Naive thymus-derived CD8-positive, alpha-beta T cell (primary cell): ENCODE measurements at regions not wholly inside any gene's neighbourhood (a gene's known extent, or its start where the extent isn't known, plus 50 kb on each side); places are given as distances from the start of the nearest gene placed in this dataset.
"Not testable (repeated sequence)": the region's sequence is repeated elsewhere in the genome, so short reads cannot be mapped to it uniquely, and the experiment has no call there.

Source experiments
- ATAC-seq, 2 donors: fragments of 150-1000 bp; cut with Tn5 transposase in 1 of 2; sonication (Bioruptor Pico), chemical (Tn5 transposase) in 1 of 2; 1 replicate in 1 of 2; 2 replicates in 1 of 2; pipeline ENCODE4 v1.10.0; 2021; ENCODE audit warnings: mild to moderate bottlenecking in 2 of 2, moderate library complexity in 2 of 2
- POLR2A ChIA-PET: fragments of 350-600 bp; sonication (Branson Sonifier 250); formaldehyde crosslinking; loops from one replicate; lab custom pipeline; 2021; ENCODE audit warnings: antibody characterized with exemption; lab: Charles Lee
- DNase-seq, 10 donors: peaks; one replicate each; pipeline versions ENCODE4 v3.0.0 to v3.0.0-alpha.2; 2020 to 2022
- H3K27ac Mint-ChIP-seq, 10 donors: one replicate each; pipeline ENCODE4 v1.8.0; 2020 to 2022; ENCODE audit warnings: mild to moderate bottlenecking in 10 of 10, mixed read lengths in 10 of 10, moderate library complexity in 4 of 10, inconsistent platforms in 1 of 10
- H3K27me3 Mint-ChIP-seq, 5 donors: one replicate each; pipeline ENCODE4 v1.8.0; 2021 to 2022; ENCODE audit warnings: mixed read lengths in 5 of 5
- H3K36me3 Mint-ChIP-seq, 3 donors: one replicate each; pipeline ENCODE4 v1.8.0; 2020 to 2022; ENCODE audit warnings: mixed read lengths in 3 of 3, mild to moderate bottlenecking in 2 of 3, inconsistent platforms in 1 of 3
- H3K4me1 Mint-ChIP-seq, 4 donors: one replicate each; pipeline ENCODE4 v1.8.0; 2021 to 2022; ENCODE audit warnings: mixed read lengths in 4 of 4
- H3K4me3 Mint-ChIP-seq, 10 donors: one replicate each; pipeline ENCODE4 v1.8.0; 2020 to 2022; ENCODE audit warnings: mild to moderate bottlenecking in 10 of 10, mixed read lengths in 10 of 10, moderate library complexity in 6 of 10, inconsistent platforms in 1 of 10
- H3K9me3 Mint-ChIP-seq, 9 donors: one replicate each; pipeline ENCODE4 v1.8.0; 2020 to 2022; ENCODE audit warnings: mixed read lengths in 9 of 9, mild to moderate bottlenecking in 3 of 9, inconsistent platforms in 1 of 9, moderate library complexity in 1 of 9

DNA sequence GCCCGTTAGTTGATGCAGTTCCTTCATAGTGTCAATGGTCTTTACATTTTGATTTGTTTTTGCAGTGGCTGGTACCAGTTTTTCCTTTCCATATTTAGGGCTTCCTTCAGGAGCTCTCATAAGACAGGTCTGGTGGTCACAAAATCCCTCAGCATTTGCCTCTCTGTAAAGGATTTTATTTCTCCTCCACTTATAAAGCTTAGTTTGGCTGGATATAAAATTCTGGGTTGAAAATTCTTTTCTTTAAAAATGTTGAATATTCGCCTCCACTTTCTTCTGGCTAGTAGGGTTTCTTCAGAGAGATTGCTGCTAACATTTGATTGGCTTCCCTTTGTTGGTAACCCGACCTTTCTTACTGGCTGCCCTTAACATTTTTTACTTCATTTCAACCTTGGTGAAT is 260.9 kb downstream of the FOXG1 start:
- H3K27ac Mint-ChIP-seq, H3K4me1 Mint-ChIP-seq, DNase-seq, POLR2A ChIA-PET, H3K27me3 Mint-ChIP-seq, H3K4me3 Mint-ChIP-seq, ATAC-seq: not testable (repeated sequence)
- H3K9me3 Mint-ChIP-seq: peaks cover 7 to 49% (median 19%) of the 10 kb centered on the region in 9 donors
- peaks cover 0 to 24% (median 0%) of the 10 kb centered on the region in 3 donors for H3K36me3 Mint-ChIP-seq

DNA sequence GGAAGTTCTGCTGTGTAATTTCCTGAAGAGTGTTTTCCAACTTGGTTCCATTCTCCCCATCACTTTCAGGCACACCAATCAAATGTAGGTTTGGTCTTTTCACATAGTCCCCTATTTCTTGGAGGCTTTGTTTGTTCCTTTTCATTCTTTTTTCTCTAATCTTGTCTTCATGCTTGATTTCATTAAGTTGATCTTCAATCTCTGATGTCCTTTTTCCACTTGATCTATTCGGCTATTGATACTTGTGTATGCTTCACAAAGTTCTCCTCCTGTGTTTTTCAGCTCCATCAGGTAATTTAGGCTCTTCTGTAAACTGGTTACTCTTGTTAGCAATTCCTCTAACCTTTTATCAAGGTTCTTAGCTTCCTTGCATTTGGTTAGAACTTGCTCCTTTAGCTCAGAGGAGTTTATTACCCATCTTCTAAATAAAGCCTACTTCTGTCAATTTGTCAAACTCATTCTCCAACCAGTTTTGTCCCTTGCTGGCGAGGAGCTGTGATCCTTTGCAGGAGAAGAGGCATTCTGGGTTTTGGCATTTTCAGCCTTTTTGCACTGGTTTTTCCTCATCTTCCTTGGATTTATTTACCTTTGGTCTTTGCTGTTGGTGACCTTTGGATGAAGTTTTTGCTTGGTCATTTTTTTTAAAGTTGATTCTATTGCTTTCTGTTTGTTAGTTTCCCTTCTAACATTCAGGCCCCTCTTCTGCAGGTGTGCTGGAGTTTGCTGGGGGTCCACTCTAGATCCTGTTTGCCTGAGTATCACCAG is 261.5 kb downstream of the FOXG1 start:
- Mint-ChIP-seq H3K9me3 (peaks cover 7 to 49% (median 19%) of the 10 kb centered on the region in 9 donors), H3K36me3 (peaks cover 0 to 24% (median 0%) of the 10 kb centered on the region in 3 donors)
- H3K4me1 Mint-ChIP-seq, H3K4me3 Mint-ChIP-seq, POLR2A ChIA-PET, DNase-seq, ATAC-seq, H3K27me3 Mint-ChIP-seq, H3K27ac Mint-ChIP-seq: not testable (repeated sequence)

DNA sequence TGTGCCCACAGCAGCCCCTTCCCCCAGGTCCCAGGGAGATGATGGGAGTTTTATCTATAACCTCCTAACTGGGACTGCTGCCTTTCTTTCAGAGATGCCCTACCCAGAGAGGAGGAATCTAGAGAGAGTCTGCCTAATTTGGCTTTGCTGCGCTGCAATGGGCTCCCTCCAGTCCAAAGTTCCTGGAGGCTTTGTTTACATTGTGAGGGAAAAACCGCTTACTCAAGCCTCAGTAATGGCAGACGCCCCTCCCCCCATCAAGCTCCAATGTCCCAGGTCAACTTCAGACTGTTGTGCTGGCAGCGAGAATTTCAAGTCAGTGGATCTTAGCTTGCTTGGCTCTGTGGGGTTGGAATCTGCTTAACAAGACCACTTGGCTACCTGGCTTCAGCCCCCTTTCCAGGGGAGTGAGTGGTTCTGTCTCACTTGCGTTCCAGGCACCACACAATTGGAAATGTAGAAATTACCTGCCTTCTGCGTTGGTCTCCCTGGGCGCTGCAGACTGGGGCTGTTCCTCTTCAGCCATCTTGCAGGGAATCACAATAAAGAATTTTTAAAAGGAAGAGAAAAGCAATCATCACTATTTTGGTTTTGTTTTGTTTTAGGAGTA is 262.5 kb downstream of the FOXG1 start:
- Mint-ChIP-seq H3K4me3 (no peak overlapping the region), H3K27ac (no peak overlapping the region), H3K9me3 (peaks cover 7 to 46% (median 17%) of the 10 kb centered on the region in 9 donors), H3K36me3 (peaks cover 0 to 24% (median 0%) of the 10 kb centered on the region in 3 donors), H3K27me3 (no peaks in the 10 kb centered on the region), H3K4me1 (no peaks in the 10 kb centered on the region)
- DNase-seq (no peak), ATAC-seq (no peak)
- POLR2A ChIA-PET: no interaction called here

DNA sequence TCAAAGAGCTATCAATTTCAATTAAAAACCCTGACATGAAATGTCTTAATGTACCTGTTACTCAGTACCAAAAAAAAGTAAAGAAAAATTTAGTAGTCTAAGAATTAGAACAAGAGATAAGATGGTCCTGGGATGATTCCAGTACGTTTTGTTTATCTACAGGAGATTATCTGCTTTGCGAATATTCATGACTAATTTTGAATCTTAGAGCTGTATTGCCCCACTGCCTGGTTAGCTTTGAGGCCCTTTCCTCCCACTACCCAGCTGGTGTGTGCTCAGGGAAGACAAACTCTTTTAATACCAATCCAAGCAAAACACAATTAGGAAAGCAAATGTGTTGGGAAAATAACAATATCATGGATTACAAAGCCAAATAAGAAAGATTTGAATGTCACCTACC is 263.5 kb downstream of the FOXG1 start:
- no peaks in the 10 kb centered on the region for H3K27me3 Mint-ChIP-seq
- POLR2A ChIA-PET: no interaction called here
- DNase-seq (no peak), ATAC-seq (no peak)
- no peak overlapping the region for H3K27ac Mint-ChIP-seq
- no peak overlapping the region for H3K4me3 Mint-ChIP-seq
- H3K36me3 Mint-ChIP-seq: peaks cover 0 to 24% (median 0%) of the 10 kb centered on the region in 3 donors
- no peaks in the 10 kb centered on the region for H3K4me1 Mint-ChIP-seq
- H3K9me3 Mint-ChIP-seq: peaks cover 7 to 38% (median 14%) of the 10 kb centered on the region in 9 donors

DNA sequence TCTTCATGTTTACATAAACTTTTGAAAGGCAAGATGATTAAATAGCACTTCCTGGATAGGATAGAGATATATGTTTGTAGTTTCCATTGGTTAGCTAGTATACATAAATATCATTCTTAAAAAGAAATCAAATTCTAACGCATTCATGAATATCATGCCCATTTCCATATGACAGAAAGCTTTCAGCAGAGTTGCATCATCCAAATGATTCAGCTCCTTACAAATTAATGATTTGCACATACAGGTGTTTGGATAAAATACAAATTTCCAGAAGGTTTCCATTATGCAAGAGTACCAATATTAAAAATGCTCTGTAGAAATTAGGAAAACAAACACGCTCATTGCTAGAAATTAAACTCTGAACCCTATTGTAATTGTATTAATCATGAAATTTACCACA is 264.4 kb downstream of the FOXG1 start:
- Mint-ChIP-seq H3K36me3 (peaks cover 0 to 23% (median 0%) of the 10 kb centered on the region in 3 donors), H3K27ac (no peak overlapping the region), H3K9me3 (peaks cover 6 to 29% (median 15%) of the 10 kb centered on the region in 9 donors), H3K27me3 (no peaks in the 10 kb centered on the region), H3K4me3 (no peak overlapping the region), H3K4me1 (no peaks in the 10 kb centered on the region)
- DNase-seq (no peak), ATAC-seq (no peak)
- POLR2A ChIA-PET: no interaction called here

DNA sequence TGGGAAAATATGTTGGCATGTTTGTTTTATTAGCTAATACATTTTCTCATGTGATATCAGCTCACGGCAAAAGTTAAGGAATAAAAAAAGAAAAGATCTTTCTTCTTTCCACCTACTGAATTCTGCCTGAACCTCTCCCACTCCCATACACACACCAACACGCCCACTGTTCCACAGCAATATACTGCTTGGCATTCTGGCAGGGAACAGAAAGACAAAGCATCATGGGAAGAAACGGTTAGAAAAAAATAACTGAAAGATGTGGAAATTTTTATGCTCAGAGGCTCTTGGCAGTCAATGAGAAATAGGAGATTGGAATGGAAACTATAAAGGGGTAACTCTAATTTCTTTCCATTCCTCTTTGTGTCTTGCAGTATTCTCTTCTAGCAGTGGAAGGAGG is 268.5 kb downstream of the FOXG1 start:
- ATAC-seq: no peak
- peaks cover 0 to 9% (median 5%) of the 10 kb centered on the region in 9 donors for H3K9me3 Mint-ChIP-seq
- no peaks in the 10 kb centered on the region for H3K36me3 Mint-ChIP-seq
- no peak overlapping the region for H3K4me3 Mint-ChIP-seq
- no peak overlapping the region for H3K27ac Mint-ChIP-seq
- no peaks in the 10 kb centered on the region for H3K27me3 Mint-ChIP-seq
- POLR2A ChIA-PET: no interaction called here
- H3K4me1 Mint-ChIP-seq: no peaks in the 10 kb centered on the region
- DNase-seq: no peak

DNA sequence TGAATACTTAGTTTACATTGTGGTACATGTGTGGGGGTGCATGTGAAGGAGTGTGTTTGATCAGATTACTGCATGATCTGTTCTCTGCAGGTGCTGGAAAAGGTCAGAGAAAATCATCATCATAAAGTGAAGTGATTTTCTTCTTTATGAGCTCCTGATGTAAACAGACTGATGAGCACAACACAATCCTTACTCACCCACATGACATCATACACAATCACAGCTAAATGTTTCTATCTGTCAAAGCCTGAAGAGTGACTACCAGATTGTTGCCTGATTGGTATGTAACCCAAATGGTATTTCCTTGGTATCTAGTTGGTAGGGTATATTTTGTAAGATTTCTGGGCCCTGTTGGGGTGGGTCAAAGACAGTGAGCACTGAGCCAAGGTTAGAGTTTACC is 270.8 kb downstream of the FOXG1 start:
- POLR2A ChIA-PET: no interaction called here
- ATAC-seq (no peak), DNase-seq (no peak)
- H3K36me3 Mint-ChIP-seq: no peaks in the 10 kb centered on the region
- no peaks in the 10 kb centered on the region for H3K4me1 Mint-ChIP-seq
- peaks cover 3 to 25% (median 7%) of the 10 kb centered on the region in 9 donors for H3K9me3 Mint-ChIP-seq
- no peak overlapping the region for H3K4me3 Mint-ChIP-seq
- no peaks in the 10 kb centered on the region for H3K27me3 Mint-ChIP-seq
- no peak overlapping the region for H3K27ac Mint-ChIP-seq

DNA sequence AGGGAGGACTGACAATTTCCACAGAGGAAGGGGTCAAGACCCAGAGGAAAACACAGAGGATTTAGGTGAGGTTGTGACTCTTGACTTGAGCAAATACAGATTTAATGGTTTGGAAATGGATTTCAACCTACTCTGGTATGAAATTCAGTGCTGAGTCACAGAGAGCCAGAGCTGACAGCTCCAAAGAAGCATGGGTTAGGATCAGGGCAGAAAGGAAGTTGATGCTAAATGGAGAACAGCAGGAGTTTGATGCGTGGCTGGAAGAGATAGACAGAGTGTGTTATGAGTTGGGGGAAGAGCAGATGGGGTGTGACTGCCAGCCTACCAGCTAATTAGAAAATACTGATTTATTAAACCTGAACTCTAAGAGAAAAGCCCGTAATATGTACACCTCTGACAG is 272.6 kb downstream of the FOXG1 start:
- no peaks in the 10 kb centered on the region for H3K4me1 Mint-ChIP-seq

DNA sequence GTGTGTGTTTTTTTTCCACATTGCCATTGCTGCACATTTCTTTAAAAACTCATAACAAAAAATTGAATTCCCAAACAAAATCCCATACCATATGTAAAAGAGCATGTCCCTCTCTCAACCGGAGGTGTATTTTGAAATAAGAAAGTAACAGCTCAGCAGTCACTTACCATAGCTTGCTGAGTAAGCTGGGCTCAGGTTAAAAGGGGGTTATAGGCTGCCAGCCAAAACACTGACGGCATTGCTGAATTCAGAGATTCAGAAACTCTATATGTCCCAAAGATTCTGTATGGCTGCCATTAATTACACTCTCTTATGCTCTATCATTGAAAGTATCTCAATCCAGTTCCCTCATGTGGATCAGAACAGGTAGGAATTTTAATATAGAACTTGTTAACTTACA is 276.0 kb downstream of the FOXG1 start:
- Mint-ChIP-seq H3K27ac (no peak overlapping the region), H3K27me3 (no peaks in the 10 kb centered on the region), H3K36me3 (no peaks in the 10 kb centered on the region), H3K9me3 (peaks cover 2 to 35% (median 6%) of the 10 kb centered on the region in 9 donors), H3K4me1 (no peaks in the 10 kb centered on the region), H3K4me3 (no peak overlapping the region)
- no peak for DNase-seq
- no peak for ATAC-seq
- POLR2A ChIA-PET: no interaction called here

More for the DNA sequence above, 272.6 kb downstream of the FOXG1 start:
- H3K9me3 Mint-ChIP-seq: peaks cover 3 to 25% (median 7%) of the 10 kb centered on the region in 9 donors
- no peak overlapping the region for H3K4me3 Mint-ChIP-seq
- ATAC-seq (no peak), DNase-seq (no peak)
- POLR2A ChIA-PET: no interaction called here
- H3K36me3 Mint-ChIP-seq: no peaks in the 10 kb centered on the region
- no peaks in the 10 kb centered on the region for H3K27me3 Mint-ChIP-seq
- H3K27ac Mint-ChIP-seq: no peak overlapping the region

DNA sequence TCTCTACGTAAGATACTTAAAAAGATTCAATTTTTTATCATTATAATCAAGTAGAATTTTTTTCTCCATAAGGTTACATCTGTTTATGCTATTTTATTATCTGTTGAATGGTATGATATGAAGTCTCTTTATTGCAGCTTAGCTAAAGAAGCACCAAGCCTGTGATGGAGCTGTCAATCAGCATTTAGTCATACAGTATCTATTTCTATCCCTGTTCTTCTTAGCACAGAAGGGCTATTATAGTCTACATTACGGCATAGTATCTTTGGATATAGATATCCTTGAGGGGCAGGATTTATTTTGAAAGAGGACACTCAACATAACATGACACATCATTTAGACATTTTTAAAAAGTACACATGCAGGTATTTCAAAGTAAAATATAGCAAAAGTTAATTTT is 277.1 kb downstream of the FOXG1 start:
- no peaks in the 10 kb centered on the region for H3K36me3 Mint-ChIP-seq
- POLR2A ChIA-PET: no interaction called here
- DNase-seq (no peak), ATAC-seq (no peak)
- H3K4me3 Mint-ChIP-seq: no peak overlapping the region
- peaks cover 2 to 34% (median 9%) of the 10 kb centered on the region in 9 donors for H3K9me3 Mint-ChIP-seq
- no peaks in the 10 kb centered on the region for H3K4me1 Mint-ChIP-seq
- no peak overlapping the region for H3K27ac Mint-ChIP-seq
- no peaks in the 10 kb centered on the region for H3K27me3 Mint-ChIP-seq

DNA sequence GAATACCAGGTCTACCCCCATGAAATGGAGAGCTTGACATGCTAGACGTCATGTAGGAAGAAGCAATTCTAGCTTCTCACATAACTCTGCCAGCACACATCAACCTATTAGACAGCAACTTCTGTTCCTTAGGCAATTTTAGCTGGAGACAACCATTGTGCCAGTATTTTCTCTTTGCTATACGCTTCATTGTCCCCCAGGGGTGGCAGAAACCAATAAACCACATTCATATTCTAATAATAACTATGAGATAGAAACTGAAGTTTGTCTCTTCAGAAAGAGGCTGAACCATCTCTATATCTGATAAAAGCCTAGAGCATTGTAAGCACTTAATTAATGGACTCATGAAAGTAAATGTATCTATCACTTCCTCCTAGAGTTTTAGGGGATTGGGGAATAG is 278.6 kb downstream of the FOXG1 start:
- Mint-ChIP-seq H3K27me3 (no peaks in the 10 kb centered on the region), H3K4me3 (no peak overlapping the region), H3K9me3 (peaks cover 2 to 26% (median 12%) of the 10 kb centered on the region in 9 donors), H3K36me3 (no peaks in the 10 kb centered on the region), H3K4me1 (no peaks in the 10 kb centered on the region), H3K27ac (no peak overlapping the region)
- DNase-seq (no peak), ATAC-seq (no peak)
- POLR2A ChIA-PET: no interaction called here

DNA sequence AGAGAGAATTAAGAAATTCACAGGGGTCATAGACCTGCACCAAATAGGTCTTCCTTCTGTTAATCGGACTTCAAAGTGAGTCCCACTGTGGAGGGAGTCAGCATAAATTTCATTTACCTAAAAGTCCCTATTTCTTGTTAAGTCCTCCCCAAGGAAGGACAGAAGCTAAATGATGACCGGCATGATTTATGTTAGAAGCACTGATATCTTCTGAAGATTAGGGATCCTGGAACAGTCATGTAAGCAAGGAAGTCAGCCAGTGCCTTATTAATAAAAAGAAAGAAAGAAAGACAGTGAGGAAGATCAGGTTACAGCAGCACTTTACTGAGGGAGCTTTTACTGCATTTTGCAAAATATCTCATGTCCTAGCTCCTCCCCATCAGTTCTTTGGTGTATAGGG is 287.5 kb downstream of the FOXG1 start:
- POLR2A ChIA-PET: no interaction called here
- Mint-ChIP-seq H3K27ac (no peak overlapping the region), H3K9me3 (peaks cover 0 to 30% (median 10%) of the 10 kb centered on the region in 9 donors), H3K4me1 (no peaks in the 10 kb centered on the region), H3K36me3 (no peaks in the 10 kb centered on the region), H3K4me3 (no peak overlapping the region), H3K27me3 (no peaks in the 10 kb centered on the region)
- DNase-seq (no peak), ATAC-seq (no peak)

DNA sequence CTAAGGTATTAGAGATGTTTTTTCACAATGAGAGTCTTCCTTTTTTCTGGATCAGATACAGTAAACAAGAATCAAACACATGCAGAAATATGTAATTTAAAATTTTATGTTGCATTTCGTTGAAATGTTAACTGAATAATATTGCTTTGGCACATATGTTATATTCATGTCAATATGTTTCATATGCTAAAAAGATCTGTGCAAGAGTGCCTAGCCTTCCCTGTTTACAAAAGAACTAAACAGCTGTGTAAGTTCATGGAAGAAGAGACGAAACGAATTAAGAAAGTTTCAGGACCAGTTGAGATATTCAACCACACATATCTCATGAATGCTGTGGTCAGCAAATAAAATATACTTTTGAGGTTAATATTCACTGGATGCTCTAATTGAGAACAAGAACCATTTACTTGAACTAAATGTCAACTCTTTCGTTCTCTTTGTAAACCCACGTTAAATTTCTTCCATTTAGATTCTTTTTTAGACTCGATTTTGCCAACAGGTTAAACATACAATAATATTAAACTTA is 289.5 kb downstream of the FOXG1 start:
- Mint-ChIP-seq H3K36me3 (no peaks in the 10 kb centered on the region), H3K4me3 (no peak overlapping the region), H3K4me1 (no peaks in the 10 kb centered on the region), H3K9me3 (peaks cover 0 to 15% (median 7%) of the 10 kb centered on the region in 9 donors), H3K27ac (no peak overlapping the region), H3K27me3 (no peaks in the 10 kb centered on the region)
- POLR2A ChIA-PET: no interaction called here
- ATAC-seq (no peak), DNase-seq (no peak)
